ENCODE measurements at regions not wholly inside any gene's neighbourhood (a gene's known extent, or its start where the extent isn't known, plus 50 kb on each side); places are given as distances from the start of the nearest gene placed in this dataset.
"Not testable (repeated sequence)": the region's sequence is repeated elsewhere in the genome, so short reads cannot be mapped to it uniquely, and the experiment has no call there.

GRCh38 chr4:78660559-78660958 is 109.0 kb downstream of the ANXA3 start:
- in situ Hi-C loops (cut with HindIII; ENCODE audit: low pct_ligation_motif_present, low pct_unique_long_range_greater_than_20kb, low sequenced_read_pairs): no loop called here
- no peak for DNase-seq

- in situ Hi-C loops (cut with HindIII; ENCODE audit: low pct_ligation_motif_present, low pct_unique_long_range_greater_than_20kb, low sequenced_read_pairs): no loop called here
- no peak for DNase-seq
Measured at GRCh38 chr4:78661086-78661690, 109.6 kb downstream of the ANXA3 start.

- in situ Hi-C loops (cut with HindIII; ENCODE audit: low pct_ligation_motif_present, low pct_unique_long_range_greater_than_20kb, low sequenced_read_pairs): no loop called here
- DNase-seq: no peak
Measured at GRCh38 chr4:78661921-78662521, 110.5 kb downstream of the ANXA3 start.

DNA sequence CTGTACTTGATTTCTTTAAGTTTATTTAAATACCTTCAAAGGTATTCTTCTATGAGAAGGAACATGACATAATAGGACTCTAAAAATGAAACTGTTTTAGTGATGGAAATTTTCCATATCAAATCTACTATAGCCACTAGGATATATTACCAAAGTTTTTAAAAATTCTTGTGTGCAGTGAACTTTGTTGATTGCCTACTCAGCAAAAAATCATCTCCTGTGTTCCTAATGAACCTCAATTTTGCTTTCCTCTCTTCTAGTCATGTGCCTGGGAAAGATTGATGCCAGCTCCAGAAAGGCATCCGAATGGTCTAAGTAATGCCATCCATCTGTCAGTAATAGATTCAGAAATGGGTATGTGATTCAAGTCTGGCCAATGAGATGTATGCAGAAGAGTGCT is 111.1 kb downstream of the ANXA3 start:
- in situ Hi-C loops (cut with HindIII; ENCODE audit: low pct_ligation_motif_present, low pct_unique_long_range_greater_than_20kb, low sequenced_read_pairs): no loop called here
- DNase-seq: no peak

GRCh38 chr4:78664296-78664695 is 111.9 kb upstream of the BMP2K start:
- in situ Hi-C loops (cut with HindIII; ENCODE audit: low pct_ligation_motif_present, low pct_unique_long_range_greater_than_20kb, low sequenced_read_pairs); DNase-seq: not testable (repeated sequence)

DNA sequence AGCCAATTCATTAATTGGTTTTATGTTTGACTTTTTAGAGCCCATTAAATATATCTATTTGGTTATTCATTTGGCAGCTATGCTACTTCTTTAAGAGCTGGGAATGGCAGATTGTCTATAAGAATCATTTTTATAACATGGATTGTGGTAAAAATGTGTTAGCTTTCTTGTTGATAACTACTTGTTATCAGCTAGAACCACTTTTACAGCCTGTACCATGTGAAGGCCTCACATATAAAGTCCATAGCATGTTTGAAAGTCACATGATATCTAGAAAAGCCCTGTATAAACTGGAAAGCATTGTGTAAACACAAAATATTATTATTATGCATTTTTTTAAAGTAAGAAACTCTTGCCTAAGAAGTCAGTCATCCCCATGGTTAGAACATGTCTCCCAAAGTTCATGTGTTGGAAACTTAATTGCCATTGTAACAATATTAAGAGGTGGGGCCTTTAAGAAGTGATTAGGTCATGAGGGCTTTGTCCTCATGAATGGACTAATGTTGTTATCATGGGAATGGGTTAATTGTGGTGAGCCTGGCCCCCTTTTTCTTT is 110.9 kb upstream of the BMP2K start:
- in situ Hi-C loops (cut with HindIII; ENCODE audit: low pct_ligation_motif_present, low pct_unique_long_range_greater_than_20kb, low sequenced_read_pairs): no loop called here
- DNase-seq: no peak

GRCh38 chr4:78666830-78667258 is 109.3 kb upstream of the BMP2K start:
- in situ Hi-C loops (cut with HindIII; ENCODE audit: low pct_ligation_motif_present, low pct_unique_long_range_greater_than_20kb, low sequenced_read_pairs): no loop called here
- DNase-seq: no peak

DNA sequence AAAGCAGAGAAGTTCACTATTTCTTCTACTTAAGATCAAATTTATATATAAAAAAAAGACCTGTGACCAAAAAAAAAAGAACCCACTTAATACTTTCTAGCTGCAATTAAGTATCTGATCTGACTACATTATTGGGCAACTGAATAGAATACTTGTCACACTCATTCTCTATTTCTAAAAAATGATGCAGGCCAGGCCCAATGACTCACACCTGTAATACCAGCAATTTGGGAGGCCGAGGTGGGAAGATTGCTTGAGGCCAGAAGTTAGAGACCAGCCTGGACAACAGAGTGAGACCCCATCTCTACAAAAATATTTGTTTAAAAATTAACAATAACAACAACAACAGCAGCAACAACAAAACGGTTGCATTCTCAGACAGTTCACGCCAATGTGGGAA is 108.8 kb upstream of the BMP2K start:
- no peak for DNase-seq
- in situ Hi-C loops (cut with HindIII; ENCODE audit: low pct_ligation_motif_present, low pct_unique_long_range_greater_than_20kb, low sequenced_read_pairs): no loop called here

DNA sequence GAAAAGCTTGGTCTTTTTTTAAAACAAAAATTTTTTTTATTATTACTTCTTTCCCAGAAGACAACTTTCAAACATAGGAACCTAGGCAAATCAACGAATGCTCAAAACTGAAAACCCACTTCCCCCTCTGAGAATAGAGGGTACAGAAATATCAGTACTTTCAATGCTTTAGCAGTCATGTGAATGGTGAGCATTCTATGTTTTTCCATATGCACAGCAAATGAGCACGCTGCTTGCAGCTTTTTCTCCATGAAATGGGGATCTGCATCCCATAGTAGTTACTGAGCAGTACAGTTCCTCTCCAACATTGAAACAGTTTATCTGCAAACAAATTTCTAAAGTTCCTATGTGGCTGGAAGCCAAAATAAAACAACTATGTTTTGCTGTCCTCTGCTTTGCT is 108.4 kb upstream of the BMP2K start:
- in situ Hi-C loops (cut with HindIII; ENCODE audit: low pct_ligation_motif_present, low pct_unique_long_range_greater_than_20kb, low sequenced_read_pairs): no loop called here
- DNase-seq: no peak

DNA sequence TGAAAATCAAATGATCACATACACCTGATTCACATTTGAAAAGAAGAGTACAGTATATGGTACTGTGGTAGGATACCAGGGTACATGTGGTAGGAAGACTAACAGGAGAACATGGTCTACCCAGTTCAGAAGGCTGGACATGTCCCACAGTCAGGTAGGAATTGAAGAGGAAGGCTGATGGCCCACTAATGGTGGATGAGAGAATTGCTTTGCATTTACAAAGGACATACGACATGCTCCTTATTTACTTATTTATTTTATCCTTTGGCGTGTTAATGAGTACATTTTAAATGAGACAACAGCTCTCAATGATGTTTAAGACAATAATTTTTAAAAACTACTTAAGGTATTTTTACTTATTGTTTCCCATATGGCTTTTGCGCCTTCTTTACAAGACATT is 106.7 kb upstream of the BMP2K start:
- DNase-seq: peak; percentile 20
- in situ Hi-C loops (cut with HindIII; ENCODE audit: low pct_ligation_motif_present, low pct_unique_long_range_greater_than_20kb, low sequenced_read_pairs): no loop called here

DNA sequence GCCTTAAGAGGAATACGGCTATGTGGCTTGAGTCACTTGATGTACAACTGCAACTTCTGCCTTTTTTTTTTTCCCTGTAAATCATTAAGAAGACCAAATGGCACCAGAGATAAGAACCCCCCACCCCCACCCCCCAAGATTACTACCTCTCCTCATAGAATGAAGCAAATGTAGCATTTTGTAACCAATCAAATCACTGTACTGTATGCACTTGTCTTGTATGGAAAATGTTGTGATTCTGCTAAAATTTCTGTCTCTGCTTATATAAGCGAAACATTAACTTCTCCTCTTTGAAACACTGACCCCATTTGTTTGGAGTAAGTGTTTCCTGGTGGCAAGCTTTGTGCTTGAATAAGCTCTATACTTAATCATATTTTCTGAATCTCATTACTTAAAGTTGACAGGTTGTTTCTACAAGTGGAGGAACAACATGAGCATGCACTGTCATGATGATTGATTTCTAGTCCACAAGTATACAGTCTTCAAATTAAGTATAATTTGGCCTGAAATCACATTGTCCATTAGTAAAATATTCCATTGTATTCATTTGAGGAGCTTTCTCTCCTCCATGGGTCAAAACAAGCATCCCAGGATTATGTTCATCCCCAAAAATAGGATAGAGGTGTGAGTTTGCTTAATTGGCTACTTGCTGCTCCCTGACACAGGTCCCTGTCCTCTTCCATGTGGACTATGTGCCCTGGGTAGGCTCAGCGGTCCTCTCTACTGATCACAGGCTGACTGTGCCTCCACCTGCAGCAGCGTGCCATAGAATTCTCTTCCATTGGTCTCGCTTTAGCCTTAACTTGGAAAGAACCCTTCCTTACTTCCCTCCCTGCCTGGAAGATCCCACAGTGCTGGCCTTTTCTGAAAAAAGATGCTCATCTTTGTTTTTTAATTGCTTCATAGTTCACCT is 104.0 kb upstream of the BMP2K start:
- DNase-seq: no peak
- in situ Hi-C loops (cut with HindIII; ENCODE audit: low pct_ligation_motif_present, low pct_unique_long_range_greater_than_20kb, low sequenced_read_pairs): no loop called here

DNA sequence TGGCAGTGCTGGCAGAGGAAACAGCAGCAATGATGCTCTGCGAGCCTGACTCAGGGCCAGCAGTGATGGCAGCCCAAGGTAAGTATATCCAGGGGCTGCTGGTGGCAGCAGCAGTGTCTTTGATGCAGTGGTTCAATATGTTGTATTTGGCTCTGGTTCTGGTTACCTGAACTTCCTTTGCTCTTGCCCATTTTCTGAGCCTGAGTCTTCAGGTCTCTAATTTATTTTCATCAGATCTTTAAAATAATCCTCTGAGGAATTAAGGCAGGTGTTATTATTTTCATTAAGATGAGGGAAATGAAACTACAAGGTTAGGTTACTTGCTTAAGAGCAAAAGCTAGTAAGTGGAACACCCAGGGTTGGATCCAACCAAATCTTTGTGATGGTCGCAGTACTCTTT is 102.8 kb upstream of the BMP2K start:
- in situ Hi-C loops (cut with HindIII; ENCODE audit: low pct_ligation_motif_present, low pct_unique_long_range_greater_than_20kb, low sequenced_read_pairs): no loop called here
- no peak for DNase-seq

DNA sequence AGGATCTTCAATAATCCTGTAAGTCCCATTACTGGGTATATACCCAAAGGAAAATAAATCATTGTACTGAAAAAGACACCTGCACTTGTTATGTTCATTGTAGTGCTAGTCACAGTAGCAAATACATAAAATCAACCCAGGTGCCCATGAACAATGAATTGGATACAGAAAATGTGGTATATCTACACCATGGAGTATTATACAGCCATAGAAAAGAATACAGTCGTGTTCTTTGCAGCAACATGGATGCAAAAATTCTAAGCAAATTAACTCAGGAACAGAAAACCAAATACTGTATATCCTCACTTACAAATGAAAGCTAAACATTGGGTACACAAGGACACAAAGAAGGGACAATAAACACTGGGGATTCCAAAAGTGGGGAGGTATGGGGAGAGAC is 100.8 kb upstream of the BMP2K start:
- DNase-seq: no peak
- in situ Hi-C loops (cut with HindIII; ENCODE audit: low pct_ligation_motif_present, low pct_unique_long_range_greater_than_20kb, low sequenced_read_pairs): no loop called here

DNA sequence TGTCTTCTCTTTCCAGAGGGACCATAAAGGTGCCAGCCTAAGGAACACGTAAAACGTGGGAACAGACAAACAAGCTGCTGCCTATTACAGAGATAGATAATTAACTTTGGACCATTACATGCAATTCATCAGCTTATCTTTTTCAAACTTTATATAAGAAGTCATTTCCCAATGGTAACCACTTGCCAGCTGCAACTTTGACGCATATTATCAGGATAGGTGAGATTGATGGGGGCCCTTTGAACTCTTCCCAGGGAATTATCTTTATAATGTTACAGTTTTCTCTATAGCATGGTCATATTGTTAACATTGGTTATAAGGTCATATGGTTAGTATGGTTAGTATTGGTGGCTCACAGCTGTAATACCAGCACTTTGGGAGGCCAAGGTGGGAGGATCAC is 94.1 kb upstream of the BMP2K start:
- DNase-seq: no peak
- in situ Hi-C loops (cut with HindIII; ENCODE audit: low pct_ligation_motif_present, low pct_unique_long_range_greater_than_20kb, low sequenced_read_pairs): no loop called here

GRCh38 chr4:78683352-78683751 is 92.8 kb upstream of the BMP2K start:
- in situ Hi-C loops (cut with HindIII; ENCODE audit: low pct_ligation_motif_present, low pct_unique_long_range_greater_than_20kb, low sequenced_read_pairs): no loop called here
- no peak for DNase-seq

GRCh38 chr4:78684325-78685079 is 91.6 kb upstream of the BMP2K start:
- in situ Hi-C loops (cut with HindIII; ENCODE audit: low pct_ligation_motif_present, low pct_unique_long_range_greater_than_20kb, low sequenced_read_pairs): no loop called here
- peak; percentile 46 for DNase-seq

DNA sequence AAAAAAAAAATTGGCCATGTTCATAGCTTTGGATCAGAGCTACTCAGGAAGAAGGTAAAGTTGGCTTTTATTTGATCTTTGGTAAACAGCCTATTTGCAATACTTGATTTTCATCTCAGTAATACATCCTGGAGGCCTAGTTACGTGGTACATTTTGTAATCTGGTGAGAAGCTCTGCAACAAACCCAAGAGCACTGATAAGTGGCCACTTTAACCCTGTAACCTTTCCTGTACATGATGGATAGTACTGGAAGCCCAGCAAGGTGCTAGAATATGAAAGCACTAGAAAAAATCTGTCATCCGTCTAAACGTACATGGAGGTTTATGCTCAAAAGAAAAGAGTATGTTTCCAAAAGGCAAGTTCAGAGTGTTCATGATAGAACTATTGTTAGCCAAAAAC is 88.3 kb upstream of the BMP2K start:
- no peak for DNase-seq
- in situ Hi-C loops (cut with HindIII; ENCODE audit: low pct_ligation_motif_present, low pct_unique_long_range_greater_than_20kb, low sequenced_read_pairs): no loop called here

DNA sequence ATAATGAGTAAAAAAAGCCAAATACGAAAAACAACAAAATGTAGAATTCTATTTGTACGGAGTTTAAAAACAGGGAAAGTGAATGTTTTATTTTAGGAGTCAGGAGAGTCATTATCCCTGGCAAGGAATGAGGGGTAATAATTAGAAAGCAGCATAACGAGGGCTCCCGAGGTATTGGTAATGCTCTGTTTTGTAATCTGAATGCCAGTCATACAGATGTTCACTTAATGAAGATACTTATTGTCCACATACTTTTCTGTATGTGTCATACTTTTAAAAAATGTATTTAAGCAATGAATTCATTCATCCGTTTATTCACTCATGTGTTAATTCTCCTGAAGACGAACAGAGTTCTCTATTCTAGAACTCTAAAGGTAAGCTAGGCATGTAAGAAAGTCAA is 87.8 kb upstream of the BMP2K start:
- in situ Hi-C loops (cut with HindIII; ENCODE audit: low pct_ligation_motif_present, low pct_unique_long_range_greater_than_20kb, low sequenced_read_pairs): no loop called here
- no peak for DNase-seq

DNA sequence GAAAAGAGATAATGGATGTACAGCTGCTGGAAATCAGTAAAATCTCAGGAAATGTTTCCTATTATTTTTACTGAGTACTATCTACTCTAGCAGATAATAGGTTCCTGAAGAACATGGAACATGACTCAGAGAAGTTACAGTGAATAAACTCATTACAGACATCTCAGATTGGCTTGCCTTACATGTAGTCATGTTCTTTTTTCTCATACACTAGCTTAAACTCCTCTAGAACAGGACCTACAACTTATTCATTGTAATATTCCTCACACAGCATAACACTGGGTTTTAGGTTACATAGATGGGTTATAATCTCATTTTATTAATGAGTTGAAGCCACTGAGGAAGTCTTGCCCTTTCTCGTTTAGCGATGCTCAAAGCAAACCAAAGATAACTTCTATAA is 86.9 kb upstream of the BMP2K start:
- in situ Hi-C loops (cut with HindIII; ENCODE audit: low pct_ligation_motif_present, low pct_unique_long_range_greater_than_20kb, low sequenced_read_pairs): no loop called here
- no peak for DNase-seq

Measured in ACHN (cell line).